ENCODE measurements at regions not wholly inside any gene's neighbourhood (a gene's known extent, or its start where the extent isn't known, plus 50 kb on each side); places are given as distances from the start of the nearest gene placed in this dataset.

DNA sequence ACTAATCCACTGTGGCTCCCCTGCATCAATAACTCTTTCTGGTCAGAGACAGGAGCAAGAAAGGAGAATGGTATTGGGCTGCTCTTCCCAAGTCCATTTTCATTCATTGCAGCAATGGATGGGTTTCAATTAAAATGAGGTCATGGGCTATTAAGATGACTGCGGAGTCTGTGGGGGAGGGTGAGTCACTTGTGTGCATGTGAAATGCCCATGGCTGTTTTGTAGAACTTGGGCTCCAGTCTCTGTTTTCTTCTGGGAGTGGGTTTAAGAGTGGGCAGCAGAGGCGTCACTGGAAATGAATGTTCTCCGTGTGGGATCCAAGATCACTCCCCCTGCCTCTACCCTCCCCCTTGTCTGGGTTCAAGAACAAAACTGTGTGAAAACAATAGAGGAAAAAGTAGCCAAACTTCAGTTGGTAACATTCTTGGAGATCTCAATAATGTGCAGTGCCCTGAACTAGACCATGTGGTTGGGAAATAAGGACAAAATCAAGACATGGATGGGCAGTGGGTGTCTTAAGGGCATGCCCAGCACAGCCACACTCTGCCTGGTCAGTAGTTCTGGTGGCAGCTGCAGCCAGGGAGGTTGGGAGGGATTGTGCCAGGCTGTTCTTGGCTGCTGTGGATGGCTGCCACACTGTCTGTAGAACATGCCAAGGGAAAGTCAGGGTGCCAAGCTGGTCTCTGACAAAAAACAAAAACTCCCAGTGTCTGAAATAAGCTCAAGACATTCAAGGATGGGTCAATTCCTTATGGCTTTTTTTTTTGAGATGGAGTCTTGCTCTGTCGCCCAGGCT lies 68.2 kb upstream of the CXCR4 start:
- DNase-seq (ENCODE audit: low read depth), result no peak

DNA sequence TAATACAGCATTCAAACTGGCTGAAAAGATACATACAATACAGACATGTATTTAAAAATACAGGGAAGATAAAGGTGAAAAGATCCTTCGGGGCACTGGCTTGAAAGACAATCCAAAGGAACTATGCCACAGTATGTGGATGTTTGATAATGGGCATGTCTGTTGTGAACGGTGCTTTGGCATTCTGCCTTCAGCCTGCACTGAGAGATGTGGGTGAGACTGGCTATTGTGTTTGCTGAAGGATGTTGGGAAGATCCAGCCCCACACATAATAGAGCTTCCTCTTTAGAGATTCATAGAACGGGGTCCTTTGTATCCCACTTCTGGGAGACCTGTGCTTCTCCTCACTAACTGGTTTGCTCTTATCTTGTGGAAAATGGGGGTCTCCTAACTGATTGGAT lies 65.1 kb upstream of the CXCR4 start:
- no peak for DNase-seq (ENCODE audit: low read depth)

DNA sequence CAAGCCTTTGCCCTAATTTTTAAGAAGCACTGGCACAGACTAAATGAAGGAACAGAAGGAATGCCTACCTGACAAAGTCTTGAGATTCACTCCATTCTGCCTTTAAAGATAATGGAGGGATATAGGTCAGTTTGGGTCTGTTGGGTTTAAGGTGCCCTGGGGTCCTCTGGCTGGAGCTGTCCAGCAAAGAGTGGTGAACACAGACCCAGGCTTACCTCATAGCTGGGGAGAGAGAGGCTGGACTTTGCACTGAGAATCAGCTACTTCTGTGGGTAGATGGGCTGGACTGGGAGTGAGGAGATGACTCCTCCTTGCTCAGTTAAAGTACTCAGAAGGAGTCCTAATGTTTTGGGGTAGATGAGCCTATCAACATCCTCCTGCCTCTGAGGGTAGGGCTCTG lies 64.4 kb upstream of the CXCR4 start:
- DNase-seq (ENCODE audit: low read depth), result no peak

DNA sequence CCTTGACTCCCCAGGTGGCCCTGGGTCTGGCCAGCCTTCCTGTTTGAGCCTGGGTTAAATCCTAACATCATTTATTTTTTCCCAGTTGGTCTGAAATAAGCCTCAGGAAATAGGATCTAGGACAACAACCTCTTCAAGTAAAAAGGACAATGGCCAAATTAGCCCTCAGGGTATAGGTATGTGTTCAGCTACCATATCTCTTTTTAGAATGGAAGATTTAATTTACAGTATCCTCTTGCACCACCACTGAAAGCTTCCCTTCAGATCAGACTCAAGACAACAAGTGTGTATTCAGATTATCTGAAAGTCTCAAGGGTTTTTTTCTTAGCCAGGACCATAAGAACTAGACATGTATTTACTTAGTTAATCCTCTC lies 61.6 kb upstream of the CXCR4 start:
- no peak for DNase-seq (ENCODE audit: low read depth)

DNA sequence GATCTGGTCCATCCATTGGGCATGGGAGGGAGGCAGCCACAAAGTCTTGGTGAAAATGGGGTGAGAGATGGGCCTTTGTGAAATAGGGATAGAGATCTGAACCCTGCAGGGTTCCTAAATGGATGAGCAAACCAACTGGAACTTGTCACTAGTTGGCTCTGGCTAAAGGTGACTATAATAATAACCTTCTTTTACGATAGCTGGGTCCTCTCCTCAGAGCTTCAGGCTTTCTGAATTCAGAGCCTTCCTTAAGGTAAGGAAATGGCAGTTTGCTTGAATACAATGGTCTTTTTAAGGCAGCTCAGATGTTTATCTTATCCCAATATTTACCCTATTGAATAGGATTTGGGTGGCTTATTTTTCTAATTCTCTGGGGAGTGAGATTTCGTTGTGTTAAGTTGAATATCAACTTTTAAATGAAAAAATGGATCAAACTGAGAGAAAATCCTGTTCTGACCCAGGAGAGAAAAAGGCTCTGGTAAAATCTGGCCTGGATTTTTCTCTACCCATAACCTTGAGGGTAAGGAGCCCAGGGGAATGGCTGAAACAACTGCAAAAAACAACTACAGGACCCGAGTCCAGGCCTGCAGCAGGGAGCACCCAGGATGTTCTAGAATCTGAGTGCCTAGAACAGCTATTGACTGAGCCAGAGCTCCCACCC lies 61.1 kb upstream of the CXCR4 start:
- DNase-seq (ENCODE audit: low read depth), result no peak

DNA sequence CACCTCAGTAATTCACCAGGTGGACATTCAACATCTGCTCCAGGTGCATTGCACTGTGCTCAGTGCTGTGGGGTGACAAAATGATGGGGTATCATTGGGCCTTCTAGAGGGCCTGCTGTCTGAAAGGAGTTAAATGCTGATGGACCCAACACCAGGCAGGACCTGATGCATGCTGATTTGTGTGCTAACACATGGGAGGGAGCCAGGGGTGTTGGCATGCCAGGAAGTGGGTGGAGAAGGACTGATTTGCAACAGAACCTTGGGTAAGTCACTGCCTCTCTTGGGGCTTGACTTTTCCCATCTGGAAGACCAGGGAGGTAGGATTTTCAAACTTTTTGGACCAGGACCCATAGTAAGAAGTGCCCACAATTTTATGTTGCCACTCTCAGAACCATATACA lies 57.9 kb upstream of the CXCR4 start:
- no peak for DNase-seq (ENCODE audit: low read depth)

DNA sequence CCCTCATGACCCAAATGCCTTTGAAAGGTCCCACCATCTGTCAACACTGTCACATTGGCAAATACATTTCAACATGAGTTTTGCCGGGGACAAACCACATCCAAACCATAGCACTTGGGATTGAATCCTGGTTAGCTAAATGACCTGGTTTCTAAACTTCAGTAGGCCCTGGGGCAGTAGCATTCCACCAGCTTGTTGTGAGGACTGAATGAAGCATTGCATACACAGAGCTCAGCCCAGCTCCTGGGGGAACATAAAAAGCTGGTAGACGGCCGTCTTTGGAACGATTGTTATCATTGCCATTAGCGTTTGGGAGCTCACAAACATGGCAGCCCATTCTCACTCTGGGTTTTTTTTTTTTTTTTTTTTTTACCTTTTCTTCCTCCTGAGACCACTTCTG lies 57.5 kb upstream of the CXCR4 start:
- DNase-seq (ENCODE audit: low read depth), result no peak

DNA sequence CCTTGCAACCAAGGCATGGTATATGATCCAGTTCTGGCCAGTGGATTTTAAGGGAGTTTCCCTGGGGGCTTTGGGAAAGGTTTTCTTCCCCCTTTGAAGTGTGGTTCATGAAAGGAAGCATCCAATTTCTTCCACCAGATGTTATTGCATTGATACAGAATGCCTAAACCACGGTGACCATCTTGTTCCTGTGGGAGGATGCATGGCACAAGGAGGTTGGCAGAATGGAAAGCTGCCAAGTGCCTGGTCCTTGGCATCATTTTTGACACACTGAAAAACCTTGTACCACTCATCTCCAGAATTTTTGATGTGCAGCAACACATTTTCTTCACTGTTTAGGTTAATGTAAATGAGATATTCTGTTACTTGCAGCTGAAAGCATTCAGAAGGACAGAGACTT lies 55.2 kb upstream of the CXCR4 start:
- no peak for DNase-seq (ENCODE audit: low read depth)

DNA sequence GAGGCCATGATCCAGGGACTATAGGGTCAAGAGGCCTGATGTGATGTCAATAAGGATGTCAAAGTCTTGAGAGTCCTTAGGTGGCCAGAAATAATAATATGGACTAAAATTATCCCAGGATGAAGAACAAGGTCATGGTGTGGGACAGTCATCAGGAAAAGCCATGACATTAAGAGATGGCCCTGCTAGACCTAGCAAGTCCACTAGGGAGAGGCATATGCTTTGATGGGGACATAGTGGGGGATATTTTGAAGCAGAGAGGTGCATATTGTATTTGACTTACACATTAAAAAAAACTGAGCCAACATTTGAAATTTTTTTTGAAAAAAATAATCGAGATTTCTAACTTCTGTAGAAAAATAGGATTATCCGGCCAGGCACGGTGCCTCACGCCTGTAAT lies 53.3 kb upstream of the CXCR4 start:
- no peak for DNase-seq (ENCODE audit: low read depth)

DNA sequence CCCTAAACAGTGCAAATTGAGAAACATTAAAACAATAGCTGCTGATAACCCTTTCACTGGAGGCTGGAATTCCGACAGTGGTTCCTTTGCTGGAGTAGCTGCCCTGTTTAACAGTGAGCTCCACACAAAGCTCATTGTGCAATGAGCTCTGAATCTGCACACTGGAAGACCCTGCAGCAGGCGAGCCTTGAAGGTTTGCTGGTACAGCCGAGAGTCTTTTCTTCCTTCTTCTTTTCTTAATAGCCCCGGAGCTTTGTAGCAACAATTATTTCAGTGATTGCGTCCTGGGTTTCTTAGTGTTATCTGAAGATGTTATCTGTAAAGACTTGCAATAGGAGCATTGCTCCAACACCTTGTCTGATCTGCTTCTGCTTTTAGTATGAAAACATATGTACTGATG lies 50.8 kb upstream of the CXCR4 start:
- no peak for DNase-seq (ENCODE audit: low read depth)

DNA sequence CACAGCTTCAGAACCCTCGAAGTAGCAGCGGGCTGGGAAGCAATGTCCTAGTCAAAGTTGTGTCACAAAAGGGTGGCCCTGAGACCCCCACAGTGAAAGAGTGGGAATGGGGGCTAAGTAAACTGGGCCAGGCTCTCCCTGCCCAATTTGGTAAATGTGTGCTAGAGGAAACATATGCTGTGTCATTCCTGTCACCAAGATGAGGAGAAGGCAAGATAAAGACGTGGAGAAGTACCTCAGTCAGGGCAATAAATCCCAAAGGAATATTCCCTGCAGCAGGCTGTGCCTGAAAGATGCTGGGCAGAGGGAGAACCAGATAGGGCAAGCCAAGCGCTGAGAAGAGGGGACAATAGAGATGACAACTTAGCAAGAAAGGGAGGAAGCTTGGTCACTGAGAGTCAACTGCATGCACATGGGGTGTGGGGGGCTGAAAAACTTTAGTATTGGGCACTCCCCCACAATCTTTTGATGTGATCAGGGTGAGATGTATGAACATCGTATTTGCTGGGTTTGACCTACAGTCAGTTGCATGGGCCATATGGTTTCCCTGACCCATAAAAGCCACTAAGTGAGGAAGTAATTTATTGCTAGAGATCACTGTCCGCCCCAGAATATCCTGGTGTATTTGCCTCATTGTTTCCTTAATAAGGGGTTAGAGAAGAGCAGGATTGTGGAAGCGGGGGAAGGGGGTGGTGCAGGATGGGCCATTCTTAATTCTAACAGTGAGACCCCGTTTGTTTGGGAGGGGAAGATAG lies 49.9 kb upstream of the CXCR4 start:
- DNase-seq (ENCODE audit: low read depth), result no peak
